ENCODE measurements at regions not wholly inside any gene's neighbourhood (a gene's known extent, or its start where the extent isn't known, plus 50 kb on each side); places are given as distances from the start of the nearest gene placed in this dataset.

DNA sequence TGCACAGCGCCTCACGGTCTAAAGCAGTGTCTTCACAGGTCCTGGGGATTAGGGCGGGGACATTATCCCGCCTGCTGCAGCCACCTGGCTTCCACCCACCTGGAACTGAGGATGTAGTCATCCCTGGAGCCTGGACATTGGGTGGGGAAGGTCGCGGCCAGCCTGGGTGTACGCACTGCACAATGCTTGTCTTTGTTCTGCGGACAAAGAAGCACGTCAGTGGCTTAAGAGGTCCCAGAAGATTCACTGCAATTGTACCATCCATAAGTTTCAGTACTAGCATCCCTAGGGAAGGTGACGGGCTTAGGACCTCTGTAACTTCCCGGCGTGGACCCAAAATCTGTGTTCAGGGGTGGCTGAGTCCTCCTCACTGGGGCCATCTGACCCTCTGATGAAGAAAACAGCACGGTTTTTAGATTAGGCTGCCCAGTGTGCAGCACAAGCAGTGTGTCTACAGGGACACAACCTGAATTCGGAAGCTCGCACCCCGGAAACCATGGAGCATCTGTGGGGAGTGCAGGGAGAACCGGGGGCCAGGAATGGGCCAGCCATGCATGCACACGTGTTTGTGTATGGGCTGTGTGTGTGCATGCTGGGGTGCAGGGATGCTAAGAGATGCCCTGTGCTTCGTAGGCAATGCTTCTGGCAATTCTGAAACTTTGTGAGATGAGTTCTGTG is 342.6 kb upstream of the B3GAT1 start:
- H3K36me3 Mint-ChIP-seq, result no peaks in the 10 kb centered on the region
- no peak overlapping the region for H3K4me3 Mint-ChIP-seq
- H3K4me1 Mint-ChIP-seq, result peaks cover 0 to 3% (median 1%) of the 10 kb centered on the region in 3 donors
- DNase-seq, result no peak
- H3K9me3 Mint-ChIP-seq, result peaks cover 0 to 5% (median 0%) of the 10 kb centered on the region in 7 donors
- no peak for ATAC-seq (ENCODE audit: low read depth in 2 of 2)
- peaks cover 0 to 6% (median under 1%) of the 10 kb centered on the region in 3 donors for H3K27me3 Mint-ChIP-seq
- H3K27ac Mint-ChIP-seq, result no peak overlapping the region

DNA sequence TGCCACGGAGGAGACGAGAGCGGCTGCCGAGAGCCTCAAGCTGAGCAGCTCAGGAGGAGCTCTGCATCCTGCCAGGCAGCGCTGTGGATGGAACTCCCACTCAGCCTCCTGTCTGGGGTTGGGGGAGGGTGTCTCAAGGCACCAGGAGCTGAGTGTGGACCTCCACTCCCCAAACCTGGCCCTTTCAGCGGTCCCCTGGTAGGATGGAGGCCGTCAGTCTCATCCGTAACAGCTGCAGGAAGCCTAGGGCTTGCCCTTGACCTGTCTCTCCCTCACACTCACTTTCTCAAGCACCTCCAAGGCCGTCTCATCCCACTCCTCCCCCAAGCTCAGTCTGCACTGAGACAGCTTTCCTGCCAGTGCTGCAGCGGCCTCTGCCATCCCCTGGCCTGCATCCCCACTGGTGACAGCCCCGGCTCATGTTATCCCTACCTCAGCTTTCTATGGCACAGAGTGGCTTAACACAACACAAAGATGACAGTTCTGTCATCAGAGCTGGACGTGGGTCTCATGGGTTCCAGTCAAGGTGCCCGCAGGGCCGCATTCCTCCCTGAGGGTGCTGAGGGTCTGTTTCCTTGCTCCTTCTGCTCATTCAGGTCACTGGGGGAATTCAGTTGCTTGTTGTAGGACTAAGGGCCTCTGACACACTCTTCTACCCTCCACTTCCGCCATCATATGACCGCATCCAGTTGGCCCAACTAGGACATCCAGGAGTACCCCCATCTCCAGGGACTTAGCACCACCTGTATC is 341.9 kb upstream of the B3GAT1 start:
- H3K4me3 Mint-ChIP-seq, result peak overlapping the region in 1 of 8 donors; percentile 25
- peaks cover 0 to 5% (median 3%) of the 10 kb centered on the region in 7 donors for H3K9me3 Mint-ChIP-seq
- no peak overlapping the region for H3K27ac Mint-ChIP-seq
- ATAC-seq (ENCODE audit: low read depth in 2 of 2), result no peak
- DNase-seq, result no peak
- H3K4me1 Mint-ChIP-seq, result peaks cover 0 to 1% (median under 1%) of the 10 kb centered on the region in 3 donors
- H3K36me3 Mint-ChIP-seq, result no peaks in the 10 kb centered on the region
- H3K27me3 Mint-ChIP-seq, result peaks cover 5 to 6% (median 6%) of the 10 kb centered on the region in 3 donors

GRCh38 chr11:134752964-134753770 is 341.1 kb upstream of the B3GAT1 start:
- peaks cover 0 to 10% (median 3%) of the 10 kb centered on the region in 7 donors for H3K9me3 Mint-ChIP-seq
- H3K27ac Mint-ChIP-seq, result no peak overlapping the region
- H3K4me3 Mint-ChIP-seq, result peak overlapping the region in 1 of 8 donors; percentile 25
- peaks cover 0 to 1% (median 0%) of the 10 kb centered on the region in 3 donors for H3K4me1 Mint-ChIP-seq
- H3K36me3 Mint-ChIP-seq, result no peaks in the 10 kb centered on the region
- ATAC-seq (ENCODE audit: low read depth in 2 of 2) (no peak), DNase-seq (no peak)
- H3K27me3 Mint-ChIP-seq, result peaks cover 5 to 6% (median 6%) of the 10 kb centered on the region in 3 donors

DNA sequence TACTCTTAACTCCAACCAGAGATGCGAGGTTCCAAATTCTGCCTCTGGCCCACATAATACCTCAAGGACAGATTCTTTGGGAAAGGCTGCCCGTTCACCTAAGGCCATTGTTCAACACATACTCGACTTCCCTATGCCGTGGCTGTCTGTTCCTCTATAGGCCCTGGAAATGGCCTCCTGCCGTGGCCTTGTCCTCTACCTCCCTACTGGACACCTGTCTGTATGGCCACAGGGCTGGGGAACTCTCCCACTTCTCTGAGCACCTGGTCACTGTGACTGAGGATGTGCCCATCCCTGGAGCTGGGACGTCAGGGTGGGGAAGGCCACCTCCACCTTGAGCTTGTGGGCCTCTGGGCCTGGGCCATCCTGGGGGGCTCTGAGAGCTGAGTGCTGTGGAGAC is 340.5 kb upstream of the B3GAT1 start:
- Mint-ChIP-seq H3K4me1 (peaks cover 0 to 1% (median 0%) of the 10 kb centered on the region in 3 donors), H3K36me3 (no peaks in the 10 kb centered on the region), H3K27me3 (peaks cover 5 to 6% (median 6%) of the 10 kb centered on the region in 3 donors), H3K9me3 (peaks cover 0 to 10% (median 3%) of the 10 kb centered on the region in 7 donors), H3K27ac (no peak overlapping the region), H3K4me3 (no peak overlapping the region)
- ATAC-seq (ENCODE audit: low read depth in 2 of 2) (no peak), DNase-seq (no peak)

DNA sequence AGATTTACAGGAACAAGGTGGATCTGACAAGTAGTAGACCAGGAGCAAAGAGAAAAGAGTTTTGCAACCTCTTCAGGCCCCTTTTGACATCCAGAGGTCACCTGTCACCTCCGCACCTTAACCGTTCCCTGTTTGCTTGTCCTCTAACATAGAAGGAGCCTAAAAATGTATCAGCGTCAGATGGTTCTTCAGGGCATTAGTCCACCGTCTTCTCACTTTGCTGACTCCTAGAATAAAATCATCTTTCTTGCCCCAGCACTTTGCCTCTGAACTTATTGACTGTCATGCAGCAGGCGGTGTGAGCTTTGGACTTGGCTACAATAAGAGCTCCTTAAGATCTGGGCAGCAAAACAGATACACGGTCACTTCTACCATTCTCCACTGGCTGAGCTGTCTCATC is 339.7 kb upstream of the B3GAT1 start:
- H3K27ac Mint-ChIP-seq, result no peak overlapping the region
- peaks cover 5 to 6% (median 6%) of the 10 kb centered on the region in 3 donors for H3K27me3 Mint-ChIP-seq
- no peak for DNase-seq
- no peak overlapping the region for H3K4me3 Mint-ChIP-seq
- H3K9me3 Mint-ChIP-seq, result peaks cover 3 to 10% (median 5%) of the 10 kb centered on the region in 7 donors
- no peaks in the 10 kb centered on the region for H3K36me3 Mint-ChIP-seq
- H3K4me1 Mint-ChIP-seq, result peaks cover 0 to 1% (median 0%) of the 10 kb centered on the region in 3 donors
- no peak for ATAC-seq (ENCODE audit: low read depth in 2 of 2)

DNA sequence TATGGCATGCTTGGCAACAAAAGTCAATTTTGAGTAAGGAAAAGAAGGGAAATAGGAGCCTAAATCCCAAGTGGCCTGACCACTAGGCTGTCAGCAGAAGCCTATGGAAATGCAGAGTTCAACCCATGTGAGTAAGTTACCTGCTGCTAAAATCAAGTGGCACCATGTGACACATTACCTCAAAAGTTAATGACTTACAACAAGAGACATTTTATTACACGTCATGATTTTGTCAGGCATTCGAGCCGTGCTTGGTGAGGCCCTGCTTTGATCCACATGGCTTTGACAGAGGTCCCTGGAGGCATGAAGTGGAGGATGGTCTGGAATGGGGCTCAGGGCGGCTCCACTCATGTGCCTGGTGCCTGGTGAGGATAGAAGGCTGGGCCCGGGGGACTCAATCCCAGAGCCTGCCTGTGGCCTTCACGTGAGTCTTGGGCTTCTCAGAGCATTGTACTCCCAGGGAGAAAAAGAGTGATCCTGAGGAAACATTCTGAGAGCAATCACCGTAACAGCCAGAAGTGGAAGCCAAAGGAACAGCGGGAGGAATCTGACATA is 339.1 kb upstream of the B3GAT1 start:
- Mint-ChIP-seq H3K9me3 (peaks cover 3 to 14% (median 5%) of the 10 kb centered on the region in 7 donors), H3K4me1 (peaks cover 0 to 1% (median 0%) of the 10 kb centered on the region in 3 donors), H3K36me3 (no peaks in the 10 kb centered on the region), H3K4me3 (no peak overlapping the region), H3K27ac (no peak overlapping the region), H3K27me3 (peaks cover 6% of the 10 kb centered on the region in 3 donors)
- ATAC-seq (ENCODE audit: low read depth in 2 of 2) (no peak), DNase-seq (no peak)

- Mint-ChIP-seq H3K4me3 (no peak overlapping the region), H3K27ac (no peak overlapping the region), H3K4me1 (peaks cover 0 to 1% (median 0%) of the 10 kb centered on the region in 3 donors), H3K27me3 (peaks cover 5 to 11% (median 6%) of the 10 kb centered on the region in 3 donors), H3K36me3 (no peaks in the 10 kb centered on the region), H3K9me3 (peaks cover 3 to 18% (median 9%) of the 10 kb centered on the region in 7 donors)
- DNase-seq, result no peak
- ATAC-seq (ENCODE audit: low read depth in 2 of 2), result no peak
Observed at GRCh38 chr11:134750619-134751018, 338.6 kb upstream of the B3GAT1 start.

GRCh38 chr11:134749040-134749839 is 337.2 kb upstream of the B3GAT1 start:
- H3K4me3 Mint-ChIP-seq, result peak overlapping the region in 1 of 8 donors; percentile 48
- no peak for ATAC-seq (ENCODE audit: low read depth in 2 of 2)
- no peaks in the 10 kb centered on the region for H3K36me3 Mint-ChIP-seq
- H3K27ac Mint-ChIP-seq, result no peak overlapping the region
- H3K9me3 Mint-ChIP-seq, result peaks cover 3 to 18% (median 5%) of the 10 kb centered on the region in 7 donors
- peaks cover 5 to 12% (median 6%) of the 10 kb centered on the region in 3 donors for H3K27me3 Mint-ChIP-seq
- H3K4me1 Mint-ChIP-seq, result peaks cover 0 to 1% (median 0%) of the 10 kb centered on the region in 3 donors
- DNase-seq, result no peak

DNA sequence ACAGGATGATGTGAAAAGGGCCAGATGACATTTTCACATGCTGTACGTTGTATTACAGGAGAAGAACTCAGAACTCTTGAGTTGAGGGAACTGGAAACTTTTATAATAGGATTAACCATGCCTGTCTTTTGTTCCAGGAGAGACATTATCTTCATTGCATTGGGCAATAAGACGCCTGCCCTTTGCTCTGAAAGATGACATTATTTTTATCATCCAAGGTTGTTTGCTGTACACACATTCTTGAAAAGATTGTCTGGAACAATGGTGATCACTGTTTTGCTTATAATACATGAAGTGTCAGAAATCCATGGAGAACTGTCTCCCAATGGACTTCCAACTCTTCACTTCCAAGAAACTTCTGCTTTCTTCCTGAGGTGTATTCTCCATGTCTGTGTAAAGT is 334.6 kb upstream of the B3GAT1 start:
- Mint-ChIP-seq H3K36me3 (no peaks in the 10 kb centered on the region), H3K27me3 (peaks cover 6 to 12% (median 8%) of the 10 kb centered on the region in 3 donors), H3K4me1 (no peaks in the 10 kb centered on the region), H3K27ac (no peak overlapping the region), H3K4me3 (no peak overlapping the region), H3K9me3 (peaks cover 2 to 18% (median 5%) of the 10 kb centered on the region in 7 donors)
- ATAC-seq (ENCODE audit: low read depth in 2 of 2), result no peak
- DNase-seq, result no peak

GRCh38 chr11:134745456-134745855 is 333.4 kb upstream of the B3GAT1 start:
- ATAC-seq (ENCODE audit: low read depth in 2 of 2) (no peak), DNase-seq (no peak)
- Mint-ChIP-seq H3K27me3 (peaks cover 6 to 12% (median 8%) of the 10 kb centered on the region in 3 donors), H3K4me1 (no peaks in the 10 kb centered on the region), H3K36me3 (no peaks in the 10 kb centered on the region), H3K27ac (no peak overlapping the region), H3K4me3 (no peak overlapping the region), H3K9me3 (peaks cover 2 to 18% (median 5%) of the 10 kb centered on the region in 7 donors)

DNA sequence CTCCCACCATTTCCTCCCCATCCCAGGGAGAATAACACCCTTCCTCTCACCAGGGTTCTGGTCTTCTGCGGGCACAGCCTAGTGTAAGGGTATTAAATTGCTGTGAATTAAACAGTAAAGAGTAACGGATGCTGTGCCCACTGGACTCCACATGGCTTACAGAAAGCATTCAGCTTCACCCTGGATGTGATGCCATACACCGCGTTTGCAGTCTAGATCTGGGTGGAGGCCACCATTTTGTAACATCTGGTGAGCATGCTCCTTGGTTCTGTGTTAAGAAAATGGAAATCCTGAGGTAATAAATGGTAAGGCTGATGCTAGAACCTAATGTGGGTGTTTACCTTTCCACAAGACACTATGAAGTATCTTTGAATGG is 331.8 kb upstream of the B3GAT1 start:
- no peaks in the 10 kb centered on the region for H3K36me3 Mint-ChIP-seq
- ATAC-seq (ENCODE audit: low read depth in 2 of 2) (no peak), DNase-seq (no peak)
- no peak overlapping the region for H3K27ac Mint-ChIP-seq
- H3K27me3 Mint-ChIP-seq, result peaks cover 0 to 8% (median 8%) of the 10 kb centered on the region in 3 donors
- H3K4me1 Mint-ChIP-seq, result no peaks in the 10 kb centered on the region
- no peak overlapping the region for H3K4me3 Mint-ChIP-seq
- peaks cover 2 to 12% (median 5%) of the 10 kb centered on the region in 7 donors for H3K9me3 Mint-ChIP-seq

DNA sequence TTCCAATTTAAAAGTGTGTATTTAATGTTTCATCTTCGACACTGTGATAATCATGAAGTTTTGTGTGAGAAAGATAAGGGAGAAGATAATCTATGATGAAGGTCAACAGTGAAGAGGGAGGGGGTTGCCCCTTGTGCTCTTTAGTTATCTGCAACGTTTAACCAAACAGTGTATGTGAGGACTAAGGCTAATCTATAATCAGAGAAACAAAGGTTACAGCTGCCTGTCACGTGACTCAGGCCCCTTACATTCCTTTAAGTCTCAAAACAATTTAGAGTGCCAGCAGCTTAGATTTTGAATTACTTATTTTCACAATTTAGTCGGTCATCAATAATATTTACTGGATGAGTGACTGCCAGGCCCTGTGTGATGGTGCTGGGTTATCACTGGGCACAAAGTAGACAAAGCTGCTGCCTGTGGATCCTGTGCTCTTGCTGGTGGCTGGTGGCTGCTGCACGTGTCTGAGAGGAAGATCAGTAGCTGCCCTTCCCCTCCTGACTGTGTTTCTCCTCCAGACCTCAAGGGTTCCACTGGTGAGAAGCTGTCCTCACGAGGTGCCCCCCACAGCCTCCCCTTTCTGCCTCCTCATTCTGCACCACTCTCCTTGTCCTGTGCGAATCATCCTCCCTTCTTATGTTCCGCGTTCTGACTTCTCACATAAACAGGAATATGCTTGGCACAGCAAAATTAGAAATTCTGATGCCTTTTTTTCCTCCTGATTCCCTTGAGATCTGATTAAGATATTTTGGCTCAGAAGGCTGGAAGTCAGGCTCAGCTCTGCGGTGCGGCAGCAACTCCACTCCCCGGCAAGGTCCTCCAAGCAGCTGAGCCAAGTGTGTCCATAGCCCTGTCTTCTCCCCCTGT is 331.1 kb upstream of the B3GAT1 start:
- Mint-ChIP-seq H3K27ac (no peak overlapping the region), H3K27me3 (peaks cover 0 to 8% (median 8%) of the 10 kb centered on the region in 3 donors), H3K36me3 (no peaks in the 10 kb centered on the region), H3K9me3 (peaks cover 0 to 10% (median 5%) of the 10 kb centered on the region in 7 donors), H3K4me1 (no peaks in the 10 kb centered on the region), H3K4me3 (no peak overlapping the region)
- DNase-seq, result no peak
- ATAC-seq (ENCODE audit: low read depth in 2 of 2), result no peak
